ENCODE measurements at regions not wholly inside any gene's neighbourhood (a gene's known extent, or its start where the extent isn't known, plus 50 kb on each side); places are given as distances from the start of the nearest gene placed in this dataset.

DNA sequence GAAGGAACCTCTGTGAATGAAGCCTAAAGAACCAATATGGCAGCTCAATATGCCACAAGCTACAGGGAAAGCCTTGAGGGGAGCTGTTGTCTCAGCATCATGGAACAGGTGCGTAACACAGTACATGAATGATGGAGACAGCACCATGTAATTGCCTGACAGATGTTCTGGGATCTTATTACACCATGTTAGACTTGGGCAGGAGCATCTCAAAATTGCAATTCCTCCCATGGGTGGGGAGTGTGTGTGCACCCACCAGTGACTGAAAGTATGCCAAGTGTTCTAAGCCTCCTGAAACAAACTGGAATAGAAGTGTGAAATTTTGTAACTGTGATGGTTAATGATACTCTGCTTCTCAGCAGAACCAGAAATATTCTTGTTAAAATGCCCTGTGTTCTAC is 151.0 kb upstream of the SRRM4 start:
- Histone ChIP-seq H3K4me3 (ENCODE audit: low read length, poor library complexity, severe bottlenecking) (no peak overlapping the region), H3K36me3 (ENCODE audit: insufficient read depth, low read length) (no peaks in the 10 kb centered on the region), H3K4me2 (ENCODE audit: low read depth, low read length, poor library complexity, severe bottlenecking) (no peak overlapping the region), H3K4me1 (ENCODE audit: insufficient read depth, low read length, poor library complexity, severe bottlenecking) (no peaks in the 10 kb centered on the region), H3K27me3 (ENCODE audit: insufficient read depth, low read length, poor library complexity, severe bottlenecking) (no peaks in the 10 kb centered on the region), H3K9ac (ENCODE audit: low read depth, low read length, poor library complexity, severe bottlenecking) (no peak overlapping the region), H4K20me1 (ENCODE audit: insufficient read depth, low read length, poor library complexity, severe bottlenecking) (no peaks in the 10 kb centered on the region), H3K79me2 (ENCODE audit: insufficient read depth, low read length) (no peaks in the 10 kb centered on the region), H3K9me2 (replicated peaks; ENCODE audit: low read depth, low read length) (no peaks in the 10 kb centered on the region), H3F3A (ENCODE audit: low read depth) (no peaks in the 10 kb centered on the region), H2AFZ (ENCODE audit: low read length) (no peak overlapping the region), H3K9me3 (ENCODE audit: insufficient read depth, low read depth, low read length) (no peaks in the 10 kb centered on the region)
- no peak for TF ChIP-seq EZH2phosphoT487 (IDR thresholded peaks at IDR 0.05; ENCODE audit: borderline replicate concordance)
- TF ChIP-seq, protein P1, sequence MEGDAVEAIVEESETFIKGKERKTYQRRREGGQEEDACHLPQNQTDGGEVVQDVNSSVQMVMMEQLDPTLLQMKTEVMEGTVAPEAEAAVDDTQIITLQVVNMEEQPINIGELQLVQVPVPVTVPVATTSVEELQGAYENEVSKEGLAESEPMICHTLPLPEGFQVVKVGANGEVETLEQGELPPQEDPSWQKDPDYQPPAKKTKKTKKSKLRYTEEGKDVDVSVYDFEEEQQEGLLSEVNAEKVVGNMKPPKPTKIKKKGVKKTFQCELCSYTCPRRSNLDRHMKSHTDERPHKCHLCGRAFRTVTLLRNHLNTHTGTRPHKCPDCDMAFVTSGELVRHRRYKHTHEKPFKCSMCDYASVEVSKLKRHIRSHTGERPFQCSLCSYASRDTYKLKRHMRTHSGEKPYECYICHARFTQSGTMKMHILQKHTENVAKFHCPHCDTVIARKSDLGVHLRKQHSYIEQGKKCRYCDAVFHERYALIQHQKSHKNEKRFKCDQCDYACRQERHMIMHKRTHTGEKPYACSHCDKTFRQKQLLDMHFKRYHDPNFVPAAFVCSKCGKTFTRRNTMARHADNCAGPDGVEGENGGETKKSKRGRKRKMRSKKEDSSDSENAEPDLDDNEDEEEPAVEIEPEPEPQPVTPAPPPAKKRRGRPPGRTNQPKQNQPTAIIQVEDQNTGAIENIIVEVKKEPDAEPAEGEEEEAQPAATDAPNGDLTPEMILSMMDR (conservative IDR thresholded peaks at IDR 0.05; ENCODE audit: low read length) = no peak

DNA sequence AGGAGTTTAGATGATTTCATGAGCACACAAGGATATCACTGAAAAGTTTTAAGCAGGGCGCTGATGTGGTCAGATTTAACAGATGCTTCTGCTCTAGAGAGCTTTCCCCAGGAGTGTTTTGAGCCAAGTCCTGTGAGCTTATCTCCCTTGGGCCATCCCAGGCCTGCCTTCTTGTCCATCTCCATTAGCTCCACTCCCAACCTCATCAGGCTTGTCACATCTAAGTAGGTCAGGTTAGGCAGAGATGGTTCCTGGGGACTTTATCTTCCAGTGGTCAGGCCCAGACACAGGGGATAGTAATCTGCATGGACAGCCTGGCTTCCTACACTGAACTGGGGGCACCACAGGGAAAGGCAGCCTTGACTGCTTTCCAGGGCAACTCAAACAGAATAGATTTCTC is 145.4 kb upstream of the SRRM4 start:
- Histone ChIP-seq H3K27me3 (ENCODE audit: insufficient read depth, low read length, poor library complexity, severe bottlenecking) (no peaks in the 10 kb centered on the region), H3K4me1 (ENCODE audit: insufficient read depth, low read length, poor library complexity, severe bottlenecking) (no peaks in the 10 kb centered on the region), H3K9me3 (ENCODE audit: insufficient read depth, low read depth, low read length) (no peaks in the 10 kb centered on the region), H3K4me2 (ENCODE audit: low read depth, low read length, poor library complexity, severe bottlenecking) (no peak overlapping the region), H3K36me3 (ENCODE audit: insufficient read depth, low read length) (no peaks in the 10 kb centered on the region), H3K9ac (ENCODE audit: low read depth, low read length, poor library complexity, severe bottlenecking) (no peak overlapping the region), H3K9me2 (replicated peaks; ENCODE audit: low read depth, low read length) (no peaks in the 10 kb centered on the region), H3K79me2 (ENCODE audit: insufficient read depth, low read length) (no peaks in the 10 kb centered on the region), H3K4me3 (ENCODE audit: low read length, poor library complexity, severe bottlenecking) (no peak overlapping the region), H3F3A (ENCODE audit: low read depth) (no peaks in the 10 kb centered on the region), H4K20me1 (ENCODE audit: insufficient read depth, low read length, poor library complexity, severe bottlenecking) (no peaks in the 10 kb centered on the region), H2AFZ (ENCODE audit: low read length) (no peak overlapping the region)
- TF ChIP-seq EZH2phosphoT487 (IDR thresholded peaks at IDR 0.05; ENCODE audit: borderline replicate concordance) = no peak
- TF ChIP-seq, protein P1 (conservative IDR thresholded peaks at IDR 0.05; ENCODE audit: low read length) = no peak

DNA sequence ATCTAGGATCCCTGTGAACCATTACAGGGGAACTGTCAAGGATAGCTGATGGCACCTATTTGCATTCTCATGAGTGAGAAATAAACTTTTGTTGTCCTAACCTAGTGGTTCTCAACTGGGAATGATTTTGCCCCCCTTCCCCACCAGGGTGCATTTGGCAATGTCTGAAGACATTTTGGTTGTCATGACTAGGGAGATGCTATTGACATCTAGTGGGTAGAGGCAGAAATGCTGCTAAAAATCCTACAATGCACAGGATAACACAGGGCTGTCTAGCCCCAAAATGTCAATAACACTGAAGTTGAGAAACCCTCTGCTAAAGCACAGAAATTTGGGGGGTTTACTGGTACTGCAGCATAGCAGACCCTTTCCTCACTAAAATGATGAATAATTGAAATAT is 140.9 kb upstream of the SRRM4 start:
- H3K4me2 ChIP-seq (ENCODE audit: low read depth, low read length, poor library complexity, severe bottlenecking) = no peak overlapping the region
- TF ChIP-seq EZH2phosphoT487 (IDR thresholded peaks at IDR 0.05; ENCODE audit: borderline replicate concordance) = no peak
- TF ChIP-seq, protein P1 (conservative IDR thresholded peaks at IDR 0.05; ENCODE audit: low read length) = peak; percentile 30
- H3K9me2 ChIP-seq (replicated peaks; ENCODE audit: low read depth, low read length) = no peaks in the 10 kb centered on the region
- no peaks in the 10 kb centered on the region for H3K36me3 ChIP-seq (ENCODE audit: insufficient read depth, low read length)
- no peak overlapping the region for H2AFZ ChIP-seq (ENCODE audit: low read length)
- H3K9me3 ChIP-seq (ENCODE audit: insufficient read depth, low read depth, low read length) = no peaks in the 10 kb centered on the region
- no peaks in the 10 kb centered on the region for H4K20me1 ChIP-seq (ENCODE audit: insufficient read depth, low read length, poor library complexity, severe bottlenecking)
- H3K9ac ChIP-seq (ENCODE audit: low read depth, low read length, poor library complexity, severe bottlenecking) = no peak overlapping the region
- H3K27me3 ChIP-seq (ENCODE audit: insufficient read depth, low read length, poor library complexity, severe bottlenecking) = no peaks in the 10 kb centered on the region
- H3F3A ChIP-seq (ENCODE audit: low read depth) = no peaks in the 10 kb centered on the region
- no peaks in the 10 kb centered on the region for H3K4me1 ChIP-seq (ENCODE audit: insufficient read depth, low read length, poor library complexity, severe bottlenecking)
- no peaks in the 10 kb centered on the region for H3K79me2 ChIP-seq (ENCODE audit: insufficient read depth, low read length)
- no peak overlapping the region for H3K4me3 ChIP-seq (ENCODE audit: low read length, poor library complexity, severe bottlenecking)
